Dermis blood vessel endothelial cell (primary cell): ENCODE measurements at regions not wholly inside any gene's neighbourhood (a gene's known extent, or its start where the extent isn't known, plus 50 kb on each side); places are given as distances from the start of the nearest gene placed in this dataset.

ENCODE experiments used
- DNase-seq: peaks from one replicate; pipeline ENCODE4 v3.0.0; 2010

DNA sequence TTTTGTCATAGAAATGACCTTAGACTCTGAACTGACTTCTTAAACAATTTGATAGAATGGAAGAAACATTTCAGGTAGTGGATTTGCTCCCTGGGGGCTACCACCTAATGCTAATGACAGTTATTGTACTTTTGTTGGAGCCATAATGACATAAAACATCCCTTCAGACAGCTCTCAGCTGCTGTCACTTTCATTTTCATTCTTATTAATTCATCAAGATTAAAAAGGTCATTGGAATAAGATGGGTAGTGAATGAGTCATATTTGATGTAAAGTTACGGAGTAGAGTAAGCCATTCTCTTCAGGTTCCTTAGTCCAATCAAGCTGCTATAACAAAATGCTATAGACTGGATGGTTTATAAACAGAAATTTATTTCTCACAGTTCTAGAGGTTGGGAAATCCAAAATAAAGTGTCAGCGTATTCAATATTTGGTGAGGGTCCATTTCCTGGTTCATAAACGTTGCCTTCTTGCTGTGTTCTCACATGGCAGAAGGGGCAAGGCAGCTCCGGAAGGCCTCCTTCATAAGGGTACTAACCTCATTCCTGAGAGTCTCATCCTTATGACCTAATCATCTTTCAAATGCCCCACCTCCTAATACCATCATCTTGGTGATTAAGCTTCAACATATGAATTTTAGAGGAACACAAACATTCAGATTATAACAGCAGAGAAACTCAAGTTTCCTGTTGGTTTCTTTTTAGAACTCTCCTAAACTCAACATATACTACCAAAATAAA lies 268.5 kb downstream of the ARAP2 start:
- no peak for DNase-seq

- DNase-seq = no peak
These were observed 265.8 kb downstream of the ARAP2 start for GRCh38 chr4:35978551-35978950.

GRCh38 chr4:35982318-35982717 lies 262.0 kb downstream of the ARAP2 start:
- no peak for DNase-seq

- no peak for DNase-seq
These were observed 257.8 kb downstream of the ARAP2 start for GRCh38 chr4:35986537-35986936.

DNA sequence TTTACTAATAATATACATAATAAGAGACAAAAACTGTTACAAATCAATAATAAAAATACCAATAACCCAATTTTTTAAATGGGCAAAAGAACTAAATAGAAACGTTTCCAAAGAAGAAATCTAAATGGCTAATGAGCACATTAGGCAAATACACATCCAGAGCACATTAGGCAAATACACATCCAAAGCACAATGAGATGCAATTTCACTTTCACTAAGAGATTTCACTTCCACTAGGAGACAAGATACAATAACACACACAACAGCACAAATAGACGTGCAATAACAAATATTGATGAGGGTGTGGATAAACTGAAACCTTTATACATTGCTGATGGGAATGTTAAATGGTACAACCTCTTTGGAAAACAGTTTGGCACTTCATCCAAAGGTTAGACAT lies 250.7 kb downstream of the ARAP2 start:
- DNase-seq = no peak

GRCh38 chr4:36000941-36001557 lies 243.3 kb downstream of the ARAP2 start:
- DNase-seq = no peak

DNA sequence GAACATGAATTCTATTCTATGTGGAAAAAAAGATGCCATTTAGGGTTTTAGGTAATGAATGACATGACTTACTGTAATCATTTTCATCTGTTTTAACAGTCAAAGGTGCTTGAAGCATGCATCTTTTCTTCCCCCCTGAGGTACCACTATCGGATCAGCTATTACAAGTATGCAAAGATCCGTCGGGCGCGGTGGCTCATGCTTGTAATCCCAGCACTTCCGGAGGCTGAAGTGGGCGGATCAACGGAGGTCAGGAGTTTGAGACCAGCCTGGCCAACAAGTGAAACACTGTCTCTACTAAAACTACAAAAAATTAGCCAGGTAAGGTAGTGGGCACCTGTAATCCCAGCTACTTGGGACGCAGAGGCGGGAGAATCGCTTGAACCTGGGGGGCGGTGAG lies 241.3 kb downstream of the ARAP2 start:
- no peak for DNase-seq

- DNase-seq = no peak
These were observed 240.0 kb downstream of the ARAP2 start for GRCh38 chr4:36004204-36004851.

- no peak for DNase-seq
These were observed 238.1 kb downstream of the ARAP2 start for GRCh38 chr4:36006226-36006625.

DNA sequence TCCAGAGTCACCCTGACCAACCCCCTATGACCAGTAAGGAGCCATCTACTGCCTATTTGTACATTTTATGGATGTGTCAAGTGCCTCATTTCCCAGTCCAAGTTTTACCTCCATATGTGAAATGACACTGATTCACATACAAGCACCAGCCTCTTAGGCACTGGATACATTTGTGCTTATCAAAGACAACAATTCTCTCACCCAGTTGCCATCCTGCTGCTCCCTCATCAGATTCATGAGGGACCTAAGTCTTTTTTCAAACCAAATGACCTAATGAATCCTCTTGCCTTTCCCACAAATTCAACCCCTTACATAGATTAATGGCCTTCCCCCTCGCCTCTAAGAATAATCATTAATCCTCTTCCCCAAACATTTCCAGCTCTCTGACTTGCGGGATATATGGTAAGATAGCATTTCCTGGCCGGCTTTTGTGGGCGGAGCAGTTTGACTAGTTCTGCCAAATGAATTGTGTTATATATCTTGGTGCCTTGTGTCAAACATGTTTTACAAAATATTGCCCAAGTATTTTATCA lies 233.9 kb downstream of the ARAP2 start:
- DNase-seq = no peak

DNA sequence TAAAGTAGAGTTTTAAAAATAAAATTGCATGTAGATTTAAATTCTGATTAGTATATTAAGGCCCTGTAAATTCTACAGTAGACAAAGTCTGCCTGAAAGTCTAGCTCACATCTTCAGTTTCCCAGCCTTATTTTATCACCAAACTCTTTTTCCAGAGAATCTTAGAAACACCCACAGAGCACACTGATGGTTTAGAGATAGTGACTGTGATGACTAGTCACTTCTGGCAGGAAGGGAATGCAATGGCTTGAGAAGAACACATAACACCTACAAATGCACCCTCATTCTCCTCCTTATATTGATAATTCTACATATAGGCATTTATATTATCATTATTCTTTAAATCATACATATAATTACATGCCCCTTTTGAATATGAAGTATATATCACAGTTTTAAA lies 232.9 kb downstream of the ARAP2 start:
- no peak for DNase-seq

DNA sequence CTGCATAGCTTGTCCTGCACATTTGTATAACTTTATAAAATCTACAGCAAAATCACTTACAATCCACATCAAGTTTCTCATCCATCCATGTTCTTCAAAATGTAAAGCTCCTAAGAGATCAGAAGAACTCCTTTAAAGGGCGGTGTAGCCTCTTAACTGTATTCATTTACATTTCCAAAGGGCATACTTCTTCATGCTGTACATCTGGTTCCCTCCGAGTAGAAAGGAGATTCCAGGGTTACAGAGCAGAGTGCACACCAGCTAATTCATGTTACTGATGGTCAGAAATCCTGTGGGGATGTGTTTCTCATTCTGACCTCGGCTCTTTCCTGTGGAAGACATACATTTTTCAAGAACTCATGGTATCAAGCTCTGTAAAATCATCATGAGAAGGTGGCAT lies 231.8 kb downstream of the ARAP2 start:
- no peak for DNase-seq

DNA sequence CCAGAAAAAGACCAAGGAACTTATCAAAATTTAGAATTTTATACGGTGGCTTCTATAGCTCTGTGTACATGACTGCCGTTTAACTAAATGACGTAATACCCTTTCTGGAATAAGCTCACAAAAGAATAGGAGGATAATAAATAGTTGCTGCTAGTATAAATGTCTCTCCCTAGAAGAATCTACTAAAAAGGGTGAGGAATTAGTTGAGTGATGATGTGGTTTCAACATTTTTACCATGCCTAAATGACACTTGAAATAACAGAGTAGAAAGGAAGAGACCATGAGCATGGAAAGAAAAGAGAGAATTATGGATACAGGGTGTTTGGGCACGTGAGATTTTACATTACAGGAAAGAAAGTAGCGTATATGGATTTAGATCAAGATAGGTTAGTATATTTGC lies 231.1 kb downstream of the ARAP2 start:
- DNase-seq = no peak
